Esophagus squamous epithelium (tissue), 5 donors: ENCODE measurements at regions not wholly inside any gene's neighbourhood (a gene's known extent, or its start where the extent isn't known, plus 50 kb on each side); places are given as distances from the start of the nearest gene placed in this dataset.

Experiments
- DNase-seq: peaks from one replicate; lab custom pipeline; 2025; lab: John Stamatoyannopoulos, UW
- H3K27ac ChIP-seq, 4 donors: fragments of 200-600 bp; sonication (generic); one replicate each; pipeline ENCODE4 v1.5.1; 2016 to 2019; ENCODE audit warnings: mild to moderate bottlenecking in 1 of 4
- H3K27me3 ChIP-seq, 4 donors: fragments of 200-600 bp; sonication (generic); 1 replicate in 3 of 4; 2 replicates in 1 of 4; pipeline versions ENCODE4 v1.5.1 to v1.6.0; 2017 to 2021; ENCODE audit warnings: antibody characterized with exemption in 1 of 4
- H3K36me3 ChIP-seq, 3 donors: fragments of 200-600 bp; sonication (generic); one replicate each; pipeline ENCODE4 v1.5.1; 2016 to 2019
- H3K4me1 ChIP-seq, 3 donors: fragments of 200-600 bp; sonication (generic); one replicate each; pipeline ENCODE4 v1.5.1; 2017 to 2019
- H3K4me3 ChIP-seq, 4 donors: fragments of 200-600 bp; sonication (generic); 1 replicate in 3 of 4; 2 replicates in 1 of 4; pipeline ENCODE4 v1.5.1; 2016 to 2019; ENCODE audit warnings: mild to moderate bottlenecking in 2 of 4, moderate library complexity in 1 of 4
- H3K9me3 ChIP-seq, 3 donors: fragments of 200-600 bp; sonication (generic); one replicate each; pipeline ENCODE4 v1.5.1; 2016 to 2019
- CTCF ChIP-seq, 6 experiments: fragments of 450-650 bp in 4 of 6; fragments of 200-600 bp in 2 of 6; sonication (generic) in 2 of 6; IDR thresholded peaks; one replicate each; pipeline ENCODE4 v1.5.1; 2016 to 2019; ENCODE audit warnings: antibody characterized with exemption in 6 of 6, mild to moderate bottlenecking in 4 of 6, moderate library complexity in 4 of 6
- POLR2A ChIP-seq, 4 donors: fragments of 450-650 bp; IDR thresholded peaks; one replicate each; pipeline ENCODE4 v1.6.1; 2017; ENCODE audit warnings: antibody characterized with exemption in 4 of 4, mild to moderate bottlenecking in 4 of 4, moderate library complexity in 3 of 4
- WGBS, 2 donors: methylation state at CpG; one replicate each; pipeline ENCODE4 v1.1.5; 2018; 5-methylcytosine and 5-hydroxymethylcytosine counted together
- intact Hi-C: fragments of 100-400 bp; cut with DNase I; formaldehyde crosslinking; loops from one replicate; pipeline ENCODE4 v1.15.0; 2022
- donor health status: DM: yes; HTN: yes; CAD: no.

GRCh38 chr4:30802622-30803323 lies 82.6 kb downstream of the PCDH7 start:
- Histone ChIP-seq H3K36me3 (no peaks in the 10 kb centered on the region), H3K9me3 (no peaks in the 10 kb centered on the region), H3K27me3 (no peaks in the 10 kb centered on the region), H3K27ac (peak overlapping the region in 2 of 4 donors; percentile 18 to 54), H3K4me1 (peaks cover 0 to 19% (median 4%) of the 10 kb centered on the region in 3 donors), H3K4me3 (no peak overlapping the region)
- 41 to 47% methylated on average over 3 of the region's 3 CpGs for WGBS, 2 donors
- no peak for TF ChIP-seq CTCF (IDR thresholded peaks at IDR 0.05)
- TF ChIP-seq POLR2A (IDR thresholded peaks at IDR 0.05) = no peak
- intact Hi-C loops = no loop called here
- DNase-seq = no peak

- H3K27ac ChIP-seq = no peak overlapping the region
- DNase-seq = no peak
- intact Hi-C loops = no loop called here
- no peaks in the 10 kb centered on the region for H3K27me3 ChIP-seq
- no peak overlapping the region for H3K4me3 ChIP-seq
- no peaks in the 10 kb centered on the region for H3K36me3 ChIP-seq
- H3K4me1 ChIP-seq = peaks cover 0 to 3% (median 0%) of the 10 kb centered on the region in 3 donors
- H3K9me3 ChIP-seq = no peaks in the 10 kb centered on the region
- TF ChIP-seq POLR2A (IDR thresholded peaks at IDR 0.05) (no peak), CTCF (IDR thresholded peaks at IDR 0.05) (no peak)
Measured at GRCh38 chr4:30808276-30808675, 88.1 kb downstream of the PCDH7 start.

- H3K4me3 ChIP-seq = no peak overlapping the region
- no peaks in the 10 kb centered on the region for H3K27me3 ChIP-seq
- H3K27ac ChIP-seq = no peak overlapping the region
- TF ChIP-seq CTCF (IDR thresholded peaks at IDR 0.05) (no peak), POLR2A (IDR thresholded peaks at IDR 0.05) (no peak)
- WGBS, 2 donors = 55 to 66% methylated on average over 2 of the region's 2 CpGs
- no peaks in the 10 kb centered on the region for H3K9me3 ChIP-seq
- no peaks in the 10 kb centered on the region for H3K36me3 ChIP-seq
- intact Hi-C loops = no loop called here
- H3K4me1 ChIP-seq = no peaks in the 10 kb centered on the region
- DNase-seq = no peak
Measured at GRCh38 chr4:30811296-30811695, 91.1 kb downstream of the PCDH7 start.

GRCh38 chr4:30815685-30816084 lies 95.5 kb downstream of the PCDH7 start:
- no peak overlapping the region for H3K27ac ChIP-seq
- no peak overlapping the region for H3K4me3 ChIP-seq
- 61 to 90% methylated on average over 2 of the region's 2 CpGs for WGBS, 2 donors
- intact Hi-C loops = no loop called here
- TF ChIP-seq CTCF (IDR thresholded peaks at IDR 0.05) (no peak), POLR2A (IDR thresholded peaks at IDR 0.05) (no peak)
- no peaks in the 10 kb centered on the region for H3K36me3 ChIP-seq
- DNase-seq = no peak
- peaks cover 0 to 5% (median 3%) of the 10 kb centered on the region in 3 donors for H3K4me1 ChIP-seq
- no peaks in the 10 kb centered on the region for H3K9me3 ChIP-seq
- H3K27me3 ChIP-seq = no peaks in the 10 kb centered on the region

GRCh38 chr4:30817447-30817846 lies 97.3 kb downstream of the PCDH7 start:
- H3K4me1 ChIP-seq = peaks cover 0 to 5% (median 3%) of the 10 kb centered on the region in 3 donors
- H3K36me3 ChIP-seq = no peaks in the 10 kb centered on the region
- H3K27ac ChIP-seq = no peak overlapping the region
- intact Hi-C loops = no loop called here
- TF ChIP-seq CTCF (IDR thresholded peaks at IDR 0.05) (no peak), POLR2A (IDR thresholded peaks at IDR 0.05) (no peak)
- H3K4me3 ChIP-seq = no peak overlapping the region
- WGBS, 2 donors = 30 to 46% methylated on average over 1 of the region's 1 CpG
- H3K9me3 ChIP-seq = no peaks in the 10 kb centered on the region
- no peak for DNase-seq
- no peaks in the 10 kb centered on the region for H3K27me3 ChIP-seq
